GM10248 (cell line): ENCODE measurements at regions not wholly inside any gene's neighbourhood (a gene's known extent, or its start where the extent isn't known, plus 50 kb on each side); places are given as distances from the start of the nearest gene placed in this dataset.

Experiments
- CTCF ChIA-PET: fragments of 300-600 bp; sonication (Branson Sonifier 250); formaldehyde crosslinking; extraction: SDS; loops from one replicate; lab custom pipeline; 2021; ENCODE audit warnings: antibody characterized with exemption; lab: Yijun Ruan, JAX
- POLR2A ChIA-PET: fragments of 350-650 bp; sonication (Branson Sonifier 250); formaldehyde crosslinking; extraction: SDS; loops from one replicate; lab custom pipeline; 2020; ENCODE audit warnings: antibody characterized with exemption; lab: Yijun Ruan, JAX
- DNase-seq: peaks from one replicate; pipeline ENCODE4 v3.0.0; 2012; ENCODE audit errors: extremely low spot score
- CTCF ChIP-seq: IDR thresholded peaks from 2 replicates; pipeline ENCODE4 v1.5.1; 2012; ENCODE audit warnings: mild to moderate bottlenecking, low read depth; ENCODE audit errors: extremely low read depth, missing control alignments, control extremely low read depth

GRCh38 chr13:27014406-27015359, 156.9 kb downstream of the USP12 start:
- no peak for TF ChIP-seq CTCF
- POLR2A ChIA-PET = no interaction called here
- CTCF ChIA-PET = interaction anchor here (1.3 to 1.9 kb wide), 2 partner anchors 11 to 29 kb away, joined by 3 to 6 read pairs; no protein-coding TSS in a partner anchor
- no peak for DNase-seq

GRCh38 chr13:27012482-27013197, 159.0 kb downstream of the USP12 start:
- POLR2A ChIA-PET = no interaction called here
- DNase-seq = no peak
- TF ChIP-seq CTCF = no peak
- CTCF ChIA-PET = interaction anchor here (1.9 kb wide), 1 partner anchor 27 kb away, joined by 6 read pairs; no protein-coding TSS in a partner anchor

GRCh38 chr13:27011661-27012060, 159.9 kb downstream of the USP12 start:
- CTCF ChIA-PET = interaction anchor here (1.2 kb wide), 1 partner anchor 23 kb away, joined by 3 read pairs; no protein-coding TSS in a partner anchor
- POLR2A ChIA-PET = no interaction called here

GRCh38 chr13:27008733-27009132, 162.9 kb downstream of the USP12 start:
- no peak for DNase-seq
- ChIA-PET CTCF (interaction anchor here (1.2 to 1.9 kb wide), 6 partner anchors 10 to 818 kb away, joined by 3 to 5 read pairs (median 4); no protein-coding TSS in a partner anchor), POLR2A (no interaction called here)
- no peak for TF ChIP-seq CTCF

More at GRCh38 chr13:27011661-27012060, 159.9 kb downstream of the USP12 start:
- no peak for DNase-seq
- no peak for TF ChIP-seq CTCF

GRCh38 chr13:27007166-27007565, 164.4 kb downstream of the USP12 start:
- POLR2A ChIA-PET = no interaction called here
- no peak for DNase-seq
- CTCF ChIA-PET = interaction anchor here (1.1 to 1.4 kb wide), 3 partner anchors 14 to 263 kb away, joined by 3 to 4 read pairs (median 3); partner anchors contain the start of gene RASL11A
- TF ChIP-seq CTCF = no peak

GRCh38 chr13:27006519-27007161, 165.0 kb downstream of the USP12 start:
- no peak for DNase-seq
- POLR2A ChIA-PET = no interaction called here
- no peak for TF ChIP-seq CTCF
- CTCF ChIA-PET = interaction anchor here (1.2 to 1.7 kb wide), 3 partner anchors 14 to 30 kb away, joined by 3 to 7 read pairs (median 4); no protein-coding TSS in a partner anchor
